HL-60 (cell line): ENCODE measurements at regions not wholly inside any gene's neighbourhood (a gene's known extent, or its start where the extent isn't known, plus 50 kb on each side); places are given as distances from the start of the nearest gene placed in this dataset.

Experiments used
- DNase-seq, 2 experiments: peaks; one replicate each; pipeline ENCODE4 v3.0.0-alpha.2; 2010 to 2020; ENCODE audit warnings: low read depth in 1 of 2, low spot score in 1 of 2
- H3K27ac ChIP-seq: fragments of 250-450 bp; sonication (Bioruptor Pico); replicated peaks from 2 replicates; pipeline ENCODE4 v1.5.1; 2020; ENCODE audit warnings: mild to moderate bottlenecking, moderate library complexity
- H3K27me3 ChIP-seq: fragments of 250-450 bp; sonication (Bioruptor Pico); 2 replicates; pipeline ENCODE4 v1.5.1; 2021; ENCODE audit warnings: mild to moderate bottlenecking, moderate library complexity; ENCODE audit not compliant: insufficient read depth, poor library complexity, severe bottlenecking
- H3K4me3 ChIP-seq: replicated peaks from 2 replicates; pipeline ENCODE4 v1.5.1; 2011; ENCODE audit warnings: mild to moderate bottlenecking, control low read depth, low read length; ENCODE audit not compliant: insufficient read depth
- CTCF ChIP-seq: IDR thresholded peaks from one replicate; pipeline ENCODE4 v1.5.1; 2011; ENCODE audit warnings: low read length, control low read depth, inconsistent platforms; ENCODE audit not compliant: insufficient read depth
- GABPA ChIP-seq: IDR thresholded peaks from 2 replicates; pipeline ENCODE4 v1.6.1; 2012; ENCODE audit warnings: low read depth
- POLR2AphosphoS5 ChIP-seq: IDR thresholded peaks from 2 replicates; pipeline ENCODE4 v1.6.1; 2012; ENCODE audit warnings: low read depth
- SPI1 ChIP-seq: IDR thresholded peaks from 2 replicates; pipeline ENCODE4 v1.6.1; 2012; ENCODE audit warnings: low read depth, mild to moderate bottlenecking, borderline replicate concordance
- TF ChIP-seq, protein P1 (sequence below): IDR thresholded peaks from 2 replicates; pipeline ENCODE4 v1.6.1; 2012; ENCODE audit warnings: low read depth; ENCODE audit not compliant: insufficient replicate concordance

- no peak for TF ChIP-seq POLR2AphosphoS5
- TF ChIP-seq, protein P1, sequence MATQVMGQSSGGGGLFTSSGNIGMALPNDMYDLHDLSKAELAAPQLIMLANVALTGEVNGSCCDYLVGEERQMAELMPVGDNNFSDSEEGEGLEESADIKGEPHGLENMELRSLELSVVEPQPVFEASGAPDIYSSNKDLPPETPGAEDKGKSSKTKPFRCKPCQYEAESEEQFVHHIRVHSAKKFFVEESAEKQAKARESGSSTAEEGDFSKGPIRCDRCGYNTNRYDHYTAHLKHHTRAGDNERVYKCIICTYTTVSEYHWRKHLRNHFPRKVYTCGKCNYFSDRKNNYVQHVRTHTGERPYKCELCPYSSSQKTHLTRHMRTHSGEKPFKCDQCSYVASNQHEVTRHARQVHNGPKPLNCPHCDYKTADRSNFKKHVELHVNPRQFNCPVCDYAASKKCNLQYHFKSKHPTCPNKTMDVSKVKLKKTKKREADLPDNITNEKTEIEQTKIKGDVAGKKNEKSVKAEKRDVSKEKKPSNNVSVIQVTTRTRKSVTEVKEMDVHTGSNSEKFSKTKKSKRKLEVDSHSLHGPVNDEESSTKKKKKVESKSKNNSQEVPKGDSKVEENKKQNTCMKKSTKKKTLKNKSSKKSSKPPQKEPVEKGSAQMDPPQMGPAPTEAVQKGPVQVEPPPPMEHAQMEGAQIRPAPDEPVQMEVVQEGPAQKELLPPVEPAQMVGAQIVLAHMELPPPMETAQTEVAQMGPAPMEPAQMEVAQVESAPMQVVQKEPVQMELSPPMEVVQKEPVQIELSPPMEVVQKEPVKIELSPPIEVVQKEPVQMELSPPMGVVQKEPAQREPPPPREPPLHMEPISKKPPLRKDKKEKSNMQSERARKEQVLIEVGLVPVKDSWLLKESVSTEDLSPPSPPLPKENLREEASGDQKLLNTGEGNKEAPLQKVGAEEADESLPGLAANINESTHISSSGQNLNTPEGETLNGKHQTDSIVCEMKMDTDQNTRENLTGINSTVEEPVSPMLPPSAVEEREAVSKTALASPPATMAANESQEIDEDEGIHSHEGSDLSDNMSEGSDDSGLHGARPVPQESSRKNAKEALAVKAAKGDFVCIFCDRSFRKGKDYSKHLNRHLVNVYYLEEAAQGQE, result no peak
- no peak for TF ChIP-seq GABPA
- no peak for TF ChIP-seq CTCF
- no peak for TF ChIP-seq SPI1
- Histone ChIP-seq H3K4me3 (no peak overlapping the region), H3K27me3 (no peaks in the 10 kb centered on the region), H3K27ac (no peak overlapping the region)
- no peak for DNase-seq
Measured at GRCh38 chr4:81905971-81906370, 434.3 kb upstream of the RASGEF1B start.

DNA sequence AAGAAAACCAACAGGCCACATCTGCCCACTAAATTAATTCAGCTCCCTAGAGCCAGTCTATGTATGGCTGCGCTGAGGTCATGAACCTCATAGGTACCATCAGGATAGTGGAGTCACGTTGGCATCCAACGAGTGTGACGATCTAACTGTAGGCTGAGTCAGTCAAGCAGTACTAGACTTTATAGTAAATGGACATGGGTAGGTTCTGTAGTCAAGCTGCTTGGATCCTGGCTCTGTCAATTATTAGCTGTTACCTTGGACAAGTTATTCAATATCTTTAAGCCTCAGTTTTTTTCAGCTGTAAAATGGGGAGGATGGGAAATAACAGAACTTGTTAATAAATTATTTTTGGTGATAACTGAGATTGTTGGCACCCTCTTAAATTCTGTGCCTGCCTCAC lies 432.4 kb upstream of the RASGEF1B start:
- TF ChIP-seq CTCF (no peak), GABPA (no peak), POLR2AphosphoS5 (no peak), SPI1 (no peak)
- TF ChIP-seq, protein P1, result no peak
- no peak for DNase-seq
- Histone ChIP-seq H3K4me3 (no peak overlapping the region), H3K27ac (no peak overlapping the region), H3K27me3 (no peaks in the 10 kb centered on the region)

- DNase-seq, result no peak
- no peak overlapping the region for H3K4me3 ChIP-seq
Measured at GRCh38 chr4:81903212-81903611, 431.5 kb upstream of the RASGEF1B start.

More at GRCh38 chr4:81903212-81903611, 431.5 kb upstream of the RASGEF1B start:
- no peak overlapping the region for H3K27ac ChIP-seq
- H3K27me3 ChIP-seq, result no peaks in the 10 kb centered on the region
- no peak for TF ChIP-seq CTCF
- TF ChIP-seq GABPA, result no peak
- no peak for TF ChIP-seq SPI1
- TF ChIP-seq, protein P1, result no peak
- TF ChIP-seq POLR2AphosphoS5, result no peak
